ENCODE measurements at regions not wholly inside any gene's neighbourhood (a gene's known extent, or its start where the extent isn't known, plus 50 kb on each side); places are given as distances from the start of the nearest gene placed in this dataset.

- TF ChIP-seq CTCF (IDR thresholded peaks at IDR 0.05), result no peak
Measured at GRCh38 chr3:78483090-78483489, 1284.7 kb downstream of the ROBO1 start.

GRCh38 chr3:78494851-78495250 lies 1272.9 kb downstream of the ROBO1 start:
- 63 to 74% methylated on average over 3 of the region's 3 CpGs for WGBS, 2 donors
- DNase-seq, result no peak
- no peaks in the 10 kb centered on the region for H3K27me3 ChIP-seq
- H3K4me3 ChIP-seq, result no peak overlapping the region
- no peak for TF ChIP-seq CTCF (IDR thresholded peaks at IDR 0.05)
- intact Hi-C loops (cut with DNase I), result no loop called here
- H3K36me3 ChIP-seq, result no peaks in the 10 kb centered on the region
- H3K4me1 ChIP-seq, result no peaks in the 10 kb centered on the region
- FAIRE-seq, result no peak
- H3K9me3 ChIP-seq, result no peaks in the 10 kb centered on the region
- no peak for ATAC-seq
- H3K27ac ChIP-seq, result no peak overlapping the region

More at GRCh38 chr3:78483090-78483489, 1284.7 kb downstream of the ROBO1 start:
- no peak for FAIRE-seq
- H3K9me3 ChIP-seq, result no peaks in the 10 kb centered on the region
- 23 to 24% methylated on average over 3 of the region's 3 CpGs for WGBS, 2 donors
- no peaks in the 10 kb centered on the region for H3K4me1 ChIP-seq
- H3K27ac ChIP-seq, result no peak overlapping the region
- no peak overlapping the region for H3K4me3 ChIP-seq
- intact Hi-C loops (cut with DNase I), result no loop called here
- DNase-seq, result no peak
- no peaks in the 10 kb centered on the region for H3K27me3 ChIP-seq
- H3K36me3 ChIP-seq, result no peaks in the 10 kb centered on the region
- no peak for ATAC-seq

- Histone ChIP-seq H3K4me1 (no peaks in the 10 kb centered on the region), H3K9me3 (no peaks in the 10 kb centered on the region), H3K27me3 (no peaks in the 10 kb centered on the region), H3K36me3 (no peaks in the 10 kb centered on the region), H3K27ac (no peak overlapping the region), H3K4me3 (no peak overlapping the region)
- FAIRE-seq (no peak), ATAC-seq (no peak), DNase-seq (no peak)
- WGBS, 2 donors, result 19 to 48% methylated on average over 1 of the region's 1 CpG
- no peak for TF ChIP-seq CTCF (IDR thresholded peaks at IDR 0.05)
- intact Hi-C loops (cut with DNase I), result no loop called here
Measured at GRCh38 chr3:78495301-78495700, 1272.5 kb downstream of the ROBO1 start.

GRCh38 chr3:78496501-78496900 lies 1271.3 kb downstream of the ROBO1 start:
- H3K9me3 ChIP-seq, result no peaks in the 10 kb centered on the region
- no peaks in the 10 kb centered on the region for H3K36me3 ChIP-seq
- H3K4me1 ChIP-seq, result no peaks in the 10 kb centered on the region
- WGBS, 2 donors, result 25 to 34% methylated on average over 5 of the region's 5 CpGs
- ATAC-seq, result peak in 3 of 4 donors; percentile 17 to 52 (median 48)
- H3K27ac ChIP-seq, result no peak overlapping the region
- intact Hi-C loops (cut with DNase I), result no loop called here
- DNase-seq, result no peak
- H3K27me3 ChIP-seq, result no peaks in the 10 kb centered on the region
- no peak overlapping the region for H3K4me3 ChIP-seq
- FAIRE-seq, result no peak
- TF ChIP-seq CTCF (IDR thresholded peaks at IDR 0.05), result no peak

GRCh38 chr3:78497021-78497420 lies 1270.8 kb downstream of the ROBO1 start:
- ATAC-seq (peak; percentile 31 to 91 (median 78)), FAIRE-seq (no peak), DNase-seq (peak in 1 of 6 donors; percentile 16)
- intact Hi-C loops (cut with DNase I), result no loop called here
- no peak for TF ChIP-seq CTCF (IDR thresholded peaks at IDR 0.05)
- Histone ChIP-seq H3K27ac (no peak overlapping the region), H3K4me3 (no peak overlapping the region), H3K27me3 (no peaks in the 10 kb centered on the region), H3K36me3 (no peaks in the 10 kb centered on the region), H3K9me3 (no peaks in the 10 kb centered on the region), H3K4me1 (no peaks in the 10 kb centered on the region)
- WGBS, 2 donors, result 19 to 21% methylated on average over 4 of the region's 4 CpGs

Data from pancreas (tissue), 10 donors.